ENCODE measurements at regions not wholly inside any gene's neighbourhood (a gene's known extent, or its start where the extent isn't known, plus 50 kb on each side); places are given as distances from the start of the nearest gene placed in this dataset.

GRCh38 chr9:85471791-85472190 is 270.0 kb downstream of the AGTPBP1 start:
- TF ChIP-seq CTCF (IDR thresholded peaks at IDR 0.05), result no peak
- TF ChIP-seq POLR2A (IDR thresholded peaks at IDR 0.05), result no peak
